ENCODE measurements at regions not wholly inside any gene's neighbourhood (a gene's known extent, or its start where the extent isn't known, plus 50 kb on each side); places are given as distances from the start of the nearest gene placed in this dataset.

DNA sequence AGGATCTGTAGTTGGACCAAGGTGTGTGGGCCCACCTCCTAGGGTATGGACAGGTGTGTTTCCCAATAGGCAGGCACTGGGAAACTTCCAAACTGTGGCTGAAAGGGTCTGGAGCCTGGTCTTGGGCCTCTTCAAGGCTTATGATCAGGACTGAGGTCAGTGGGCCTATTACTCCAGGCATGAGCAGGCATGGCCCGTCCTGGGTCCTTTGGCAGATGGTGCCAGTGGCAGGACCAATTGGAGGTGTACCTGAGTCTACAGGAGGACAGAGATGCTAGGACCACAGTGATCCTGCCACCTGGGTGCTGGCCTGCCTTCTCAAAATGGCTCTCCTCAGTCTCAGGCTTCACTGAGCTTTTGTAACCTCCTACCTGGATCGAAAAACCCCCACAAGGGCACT lies 95.4 kb downstream of the RAB18 start:
- no peak for DNase-seq (ENCODE audit: low spot score)

DNA sequence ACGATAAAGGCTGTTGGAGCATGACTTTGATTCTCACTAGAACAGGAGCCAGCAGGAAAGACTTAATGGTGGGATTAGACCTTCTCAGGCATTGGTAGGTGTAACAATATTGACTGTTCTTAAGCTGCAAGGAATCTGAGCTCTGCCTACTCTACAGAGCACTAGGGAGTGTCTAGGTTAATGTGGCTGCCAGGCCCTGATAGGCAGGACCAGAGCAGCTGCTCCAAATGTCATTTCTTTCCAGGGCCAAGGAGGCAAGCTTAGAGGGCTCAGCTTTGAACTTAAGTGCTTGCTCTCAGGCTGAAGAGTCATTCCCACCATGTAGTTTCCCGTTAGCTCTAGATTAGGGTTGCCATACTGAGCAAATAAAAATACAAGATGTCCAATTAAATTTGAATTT lies 96.8 kb downstream of the RAB18 start:
- no peak for DNase-seq (ENCODE audit: low spot score)

DNA sequence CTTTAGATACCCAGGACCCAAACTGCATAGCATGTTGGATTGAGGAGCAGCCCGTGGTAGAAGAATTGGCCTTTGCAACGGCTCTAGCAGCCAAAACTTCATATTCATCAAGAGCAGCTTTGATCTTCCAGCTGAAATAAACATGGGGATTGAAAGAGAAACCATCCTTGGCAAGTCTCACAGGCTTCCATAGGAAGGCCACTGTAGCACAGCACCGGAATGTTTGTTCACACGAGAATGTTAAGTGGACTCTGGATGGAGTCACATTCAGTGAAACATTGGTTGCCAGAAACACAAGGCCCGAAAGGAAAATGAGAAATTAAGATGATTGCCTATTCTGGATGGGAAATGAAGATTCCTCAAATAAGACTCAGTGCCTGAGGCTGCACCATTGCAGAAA lies 97.4 kb downstream of the RAB18 start:
- no peak for DNase-seq (ENCODE audit: low spot score)

DNA sequence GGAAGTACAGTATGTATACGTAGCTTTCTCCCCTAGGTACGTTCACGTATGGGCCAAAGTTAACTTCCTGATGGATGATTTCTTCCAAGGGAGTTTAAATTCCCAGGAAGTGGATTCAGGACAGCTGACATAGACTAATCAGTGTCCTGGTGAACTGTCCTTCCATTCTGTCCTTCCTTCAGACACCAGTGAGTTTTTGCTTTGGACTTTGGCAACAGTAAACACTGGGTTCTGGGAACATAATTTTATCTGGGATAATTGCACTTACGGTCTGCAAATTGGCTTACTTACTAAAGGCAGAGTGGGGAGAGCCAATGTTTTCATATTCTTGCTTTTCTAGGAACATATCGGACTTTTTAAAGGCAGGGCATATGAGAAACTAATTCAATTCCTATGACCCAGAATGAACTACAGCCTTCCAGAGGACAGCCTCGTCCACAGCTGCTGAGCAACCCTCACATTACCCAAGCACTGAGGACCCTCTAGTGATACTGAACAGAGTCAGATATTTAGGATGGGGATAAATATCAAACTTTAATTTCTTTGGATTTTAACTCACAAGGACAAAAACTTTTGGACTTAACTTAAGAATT lies 97.9 kb downstream of the RAB18 start:
- no peak for DNase-seq (ENCODE audit: low spot score)

DNA sequence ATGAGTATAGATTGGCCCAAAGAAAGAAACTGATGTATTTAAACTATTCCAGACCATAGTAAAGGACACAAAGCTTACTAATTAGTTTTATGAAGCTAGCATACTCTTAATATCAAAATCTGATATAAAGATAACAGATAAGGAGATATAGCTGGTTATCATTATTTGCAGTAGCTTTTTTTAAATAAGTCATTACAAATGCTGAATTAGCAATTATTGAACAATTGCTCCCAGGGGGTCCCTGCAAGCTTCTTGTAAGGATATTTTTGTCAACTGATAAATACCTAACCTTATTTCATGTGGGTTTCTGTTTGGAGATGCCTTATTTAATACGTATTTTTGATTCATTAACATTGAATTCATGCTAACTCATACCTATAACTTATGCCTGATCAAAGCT lies 99.0 kb downstream of the RAB18 start:
- DNase-seq (ENCODE audit: low spot score) = no peak

DNA sequence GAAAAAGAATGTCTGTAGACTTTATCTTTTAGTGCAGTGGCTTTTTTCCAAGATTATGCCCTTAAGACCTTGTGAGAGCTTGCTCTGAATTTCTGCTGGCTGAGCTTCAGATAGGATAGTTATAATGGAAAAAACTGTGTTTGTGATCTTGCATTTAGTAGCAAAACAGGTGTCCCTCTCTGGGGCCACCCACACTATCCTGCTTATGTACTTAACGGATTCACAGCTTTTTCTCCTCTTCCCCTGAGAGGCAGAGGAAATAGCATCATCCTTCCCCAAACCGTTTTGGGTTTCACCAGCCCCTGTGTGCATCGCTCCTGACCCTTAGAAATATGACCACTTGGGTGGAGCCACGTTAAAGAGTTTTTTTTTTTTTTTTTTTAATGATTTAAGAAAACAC lies 101.2 kb downstream of the RAB18 start:
- no peak for DNase-seq (ENCODE audit: low spot score)

DNA sequence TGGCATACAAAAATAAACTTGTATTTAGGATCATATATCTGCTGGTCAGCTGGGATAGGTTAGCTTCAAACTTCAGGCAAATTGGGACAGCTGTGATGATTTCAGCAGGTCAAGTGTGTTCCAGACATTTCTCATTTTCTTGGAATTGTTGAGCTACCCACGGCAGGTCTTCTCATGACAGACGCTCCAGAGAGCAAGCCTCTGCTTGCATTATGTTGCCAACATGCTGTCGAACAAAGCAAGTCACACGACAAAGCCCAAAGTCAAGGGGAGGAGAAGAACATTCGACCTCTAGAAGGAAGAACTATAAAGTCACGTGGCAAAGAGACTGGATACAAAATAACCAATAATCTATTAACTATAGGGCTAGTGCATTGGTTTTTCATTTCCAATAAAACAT lies 103.5 kb downstream of the RAB18 start:
- DNase-seq (ENCODE audit: low spot score) = no peak

DNA sequence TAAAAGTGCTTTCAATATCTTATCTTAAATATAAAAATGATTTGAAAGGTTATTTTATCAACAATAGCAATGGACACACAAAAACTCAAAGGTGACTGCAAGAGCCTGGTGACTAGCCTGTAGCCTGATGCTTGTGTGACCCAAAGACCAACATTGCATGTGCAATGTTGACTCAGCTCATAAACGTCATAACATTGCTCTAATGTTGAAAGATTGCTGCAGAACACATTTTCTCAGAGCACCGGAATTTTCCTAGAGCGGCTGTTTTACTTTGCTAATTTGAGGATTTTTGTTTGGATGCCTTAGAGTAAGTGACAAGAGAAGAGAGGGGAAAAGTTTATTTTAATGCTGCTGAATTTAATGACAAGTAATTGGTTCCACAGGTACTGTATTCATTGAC lies 107.1 kb downstream of the RAB18 start:
- no peak for DNase-seq (ENCODE audit: low spot score)

DNA sequence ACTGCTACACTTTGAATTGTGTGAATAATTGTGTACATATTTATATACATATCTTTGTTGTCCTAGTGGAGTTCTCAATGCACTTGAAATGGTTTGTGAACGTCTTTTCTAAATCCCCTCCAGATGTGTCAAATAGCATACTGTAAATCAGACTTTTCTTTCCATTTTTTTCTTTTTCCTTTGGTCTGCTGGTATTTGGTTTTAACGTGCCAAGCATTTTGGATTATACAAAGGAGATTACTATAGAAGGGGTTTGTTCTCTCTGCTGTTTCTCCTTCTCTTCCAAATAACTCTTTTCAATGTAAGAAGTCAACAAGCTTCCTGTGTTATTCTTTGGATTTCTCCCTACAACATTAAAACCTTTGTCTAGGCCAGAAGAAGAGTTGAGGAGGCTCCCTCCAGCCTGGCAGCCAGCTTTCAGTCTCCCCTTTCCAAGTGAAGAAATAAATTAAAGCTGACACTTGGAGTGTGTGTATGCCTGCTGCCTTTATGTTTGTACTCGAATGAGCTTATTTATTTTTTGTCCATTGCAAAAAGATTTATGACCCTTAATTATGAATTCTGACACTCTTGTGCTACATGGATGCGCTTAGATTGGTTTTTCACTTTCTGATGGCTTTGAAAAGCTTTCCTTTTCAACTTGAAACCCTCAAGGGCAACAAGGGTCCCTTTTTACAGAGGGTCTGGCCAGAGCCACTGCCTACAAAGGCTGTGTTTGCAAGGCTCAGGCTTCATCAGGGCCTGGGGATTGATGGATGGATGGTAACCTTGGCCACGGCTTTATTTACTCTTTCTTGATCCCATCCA lies 107.8 kb downstream of the RAB18 start:
- no peak for DNase-seq (ENCODE audit: low spot score)

DNA sequence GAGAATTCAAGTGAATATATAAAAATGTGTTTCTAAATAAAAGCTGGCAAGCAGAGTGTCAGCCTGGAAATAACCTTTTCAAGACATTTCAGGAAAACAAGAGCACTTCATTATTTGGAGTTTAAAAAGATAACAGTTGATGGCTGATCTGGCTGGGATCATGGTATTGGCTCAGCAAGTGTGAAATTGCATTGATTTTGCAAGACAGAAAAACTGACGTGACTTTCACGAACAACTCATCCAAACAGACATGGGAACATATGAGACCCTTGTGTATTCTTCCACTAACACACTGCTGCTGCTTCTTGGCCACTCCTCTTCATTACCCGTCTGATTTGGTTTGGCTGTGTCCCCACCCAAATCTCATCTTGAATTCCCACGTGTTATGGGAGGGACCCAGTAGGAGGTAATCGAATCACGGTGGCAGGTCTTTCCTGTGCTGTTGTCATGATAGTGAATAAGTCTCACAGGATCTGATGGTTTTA lies 108.5 kb downstream of the RAB18 start:
- DNase-seq (ENCODE audit: low spot score) = no peak

DNA sequence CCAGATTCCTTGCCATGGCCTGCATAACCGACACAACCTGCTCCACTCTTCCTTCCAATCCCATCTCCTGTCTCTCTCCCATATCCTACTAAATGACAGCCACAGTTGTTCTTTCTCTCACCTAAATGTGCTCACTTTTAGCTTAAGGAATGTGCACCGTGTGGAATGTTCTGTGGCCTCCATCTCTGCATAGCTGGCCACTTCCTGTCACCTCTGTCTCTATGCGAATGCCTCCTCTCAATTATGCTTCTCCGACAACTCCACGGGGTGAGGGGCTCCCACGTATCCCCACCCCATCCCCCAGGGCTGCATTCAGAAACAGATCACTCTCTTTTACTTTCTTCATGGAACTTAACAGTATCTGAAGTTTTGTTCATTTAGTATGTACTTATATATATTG lies 110.7 kb downstream of the RAB18 start:
- DNase-seq (ENCODE audit: low spot score) = peak; percentile 37

DNA sequence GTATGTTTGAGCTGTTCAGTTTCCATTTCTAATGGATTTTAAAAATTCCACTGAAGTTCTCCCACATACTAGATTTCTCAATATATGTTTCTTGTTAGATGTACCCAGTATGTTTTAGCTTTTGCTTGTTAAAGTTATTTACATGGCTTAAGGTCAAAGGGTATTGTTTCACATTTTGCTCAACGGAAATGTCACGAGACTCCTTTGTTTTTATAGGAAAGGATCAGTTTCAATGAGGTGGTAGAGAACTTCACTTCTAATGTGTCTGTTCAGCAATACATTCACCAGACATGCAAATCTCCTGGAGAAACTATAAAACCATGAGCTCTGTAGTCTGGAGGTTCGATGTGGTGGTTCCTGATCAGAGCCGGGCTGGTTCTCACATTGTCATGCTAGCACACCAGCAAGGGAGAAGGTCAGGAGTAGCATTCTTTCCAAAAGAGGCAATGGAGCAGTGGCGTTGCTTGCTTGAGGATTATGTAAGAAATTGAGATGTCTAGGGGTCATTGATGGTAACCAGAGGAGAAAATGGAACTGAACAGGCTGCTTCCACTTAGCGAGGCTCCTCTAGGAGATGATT lies 114.0 kb downstream of the RAB18 start:
- DNase-seq (ENCODE audit: low spot score) = no peak

DNA sequence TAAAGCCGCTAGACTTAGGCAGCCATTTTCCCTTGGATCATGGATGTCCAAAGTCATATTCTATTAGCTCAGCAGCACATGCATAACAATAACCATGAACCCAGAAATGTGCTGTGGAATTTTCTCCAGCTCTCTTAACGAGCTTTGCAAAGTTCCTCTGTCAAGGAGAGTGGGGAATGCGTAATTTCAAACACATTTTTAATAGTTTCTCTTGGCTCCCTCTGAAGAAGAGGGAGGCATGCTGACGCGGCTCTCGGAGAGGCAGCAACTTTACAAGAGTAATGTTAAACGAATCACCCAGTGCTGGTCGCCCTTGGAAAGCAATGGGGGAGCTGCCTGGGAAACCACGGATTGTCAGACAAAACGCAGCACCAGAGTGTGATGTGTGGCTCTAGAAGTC lies 114.8 kb downstream of the RAB18 start:
- no peak for DNase-seq (ENCODE audit: low spot score)

DNA sequence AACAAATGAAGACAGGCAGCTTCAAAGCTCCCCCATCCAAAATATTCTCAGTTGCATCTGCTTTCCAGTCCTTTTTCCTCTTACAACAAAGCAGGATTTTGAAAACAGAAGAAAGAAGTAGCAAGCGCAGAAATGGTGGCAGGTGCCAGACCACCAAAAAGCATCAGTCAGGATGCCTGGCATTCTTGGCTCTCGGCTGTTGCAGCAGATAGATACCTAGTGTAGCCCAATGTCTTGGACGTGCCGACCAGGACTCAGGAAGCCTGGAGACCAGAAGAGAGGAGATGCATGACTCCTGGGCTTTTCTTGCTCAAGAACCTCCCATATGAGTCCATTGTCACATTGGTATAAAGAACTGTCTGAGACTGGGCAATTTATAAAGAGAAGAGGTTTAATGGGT lies 115.2 kb downstream of the RAB18 start:
- no peak for DNase-seq (ENCODE audit: low spot score)

DNA sequence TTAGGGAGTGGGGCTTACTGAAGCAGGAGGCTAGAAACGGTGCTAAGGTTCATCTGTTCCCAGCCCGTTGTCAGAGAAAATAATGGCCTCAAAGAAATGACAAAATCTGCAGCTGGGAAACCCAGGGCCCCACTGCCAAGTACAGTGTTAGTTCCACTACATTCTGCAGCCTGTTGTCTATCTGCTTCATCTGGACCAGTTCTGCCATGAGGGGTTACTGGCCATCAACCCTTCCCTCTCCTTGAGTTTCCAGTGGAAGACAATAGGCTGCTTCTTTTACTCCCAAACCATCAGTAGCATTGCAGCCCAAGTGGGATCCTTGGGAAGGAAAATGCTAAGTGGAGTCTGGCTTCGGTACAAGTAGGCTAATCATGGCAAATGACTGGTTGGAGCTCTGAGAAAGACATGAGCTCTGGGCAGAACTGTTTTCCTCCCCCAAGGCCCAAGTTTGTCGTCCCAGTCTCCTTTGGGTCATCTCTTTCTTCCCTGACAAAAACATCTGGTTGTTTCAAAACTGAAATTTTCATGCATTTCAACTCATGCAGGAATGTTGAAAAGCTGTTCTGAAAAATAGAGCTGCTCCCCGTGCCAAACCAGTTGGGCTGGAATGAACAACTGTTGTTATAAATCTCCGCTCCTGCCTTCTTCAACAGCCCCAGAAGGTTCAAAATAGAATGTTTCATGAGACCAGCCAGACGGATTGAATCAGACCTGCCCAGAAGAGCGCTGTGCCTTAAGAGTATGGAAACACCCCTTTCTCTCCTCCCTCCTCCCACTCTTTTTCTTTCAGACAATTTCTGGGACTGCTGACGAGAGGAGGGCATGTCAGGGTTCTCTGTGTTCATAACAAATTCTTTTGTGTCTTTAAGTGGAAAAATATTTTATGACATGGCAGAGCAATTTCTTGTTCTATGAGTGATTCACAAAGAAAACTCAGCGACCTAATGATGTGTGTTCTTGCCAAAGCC lies 116.6 kb downstream of the RAB18 start:
- DNase-seq (ENCODE audit: low spot score) = peak; percentile 31

DNA sequence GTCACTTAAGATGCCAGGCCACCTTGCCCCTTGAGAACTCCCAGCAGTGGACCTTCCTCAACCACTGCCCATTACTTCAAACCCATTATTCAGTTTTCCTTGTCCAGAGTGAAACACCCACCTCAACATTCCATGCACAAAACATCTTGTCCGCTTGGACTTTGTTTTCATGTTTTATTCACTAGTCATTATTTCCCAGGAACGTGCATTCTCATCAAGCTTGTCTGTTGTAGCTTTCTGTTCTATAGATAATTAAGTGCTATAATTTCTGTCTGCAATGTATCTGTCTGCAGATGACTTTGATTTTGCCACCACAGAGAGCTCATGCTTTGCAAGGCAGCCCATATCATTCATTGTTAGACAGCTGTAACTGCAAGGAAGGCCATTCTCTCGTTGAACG lies 117.4 kb downstream of the RAB18 start:
- DNase-seq (ENCODE audit: low spot score) = no peak

DNA sequence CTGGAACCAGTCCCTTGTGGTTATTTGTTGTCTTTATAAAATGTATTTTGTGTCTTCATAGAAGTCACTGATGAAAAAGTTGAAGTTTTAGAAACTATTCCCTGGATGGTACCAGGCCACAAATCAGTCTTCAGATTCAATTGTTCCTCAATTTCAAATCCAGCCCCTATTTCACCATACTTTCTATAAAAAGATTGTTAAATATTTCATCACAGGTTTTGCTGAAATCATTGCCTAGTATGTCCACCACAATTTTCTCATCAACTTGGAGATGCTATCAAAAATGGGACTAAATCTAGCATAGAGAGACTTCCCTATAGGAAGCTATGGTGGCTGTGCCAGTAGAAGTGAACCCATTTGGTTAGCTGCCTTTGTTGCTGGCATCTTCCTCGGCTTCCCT lies 118.5 kb downstream of the RAB18 start:
- DNase-seq (ENCODE audit: low spot score) = no peak

All from iPS-NIHi11 (cell line).